HL-60 (cell line): ENCODE measurements at regions not wholly inside any gene's neighbourhood (a gene's known extent, or its start where the extent isn't known, plus 50 kb on each side); places are given as distances from the start of the nearest gene placed in this dataset.

ENCODE experiments used
- GABPA ChIP-seq: IDR thresholded peaks from 2 replicates; pipeline ENCODE4 v1.6.1; 2012; ENCODE audit warnings: low read depth
- TF ChIP-seq, protein P1 (sequence below): IDR thresholded peaks from one replicate; pipeline ENCODE4 v1.5.1; 2011; ENCODE audit warnings: low read length, control low read depth, inconsistent platforms; ENCODE audit not compliant: insufficient read depth
- TF ChIP-seq, protein P2 (sequence below): IDR thresholded peaks from 2 replicates; pipeline ENCODE4 v1.6.1; 2012; ENCODE audit warnings: low read depth; ENCODE audit not compliant: insufficient replicate concordance

DNA sequence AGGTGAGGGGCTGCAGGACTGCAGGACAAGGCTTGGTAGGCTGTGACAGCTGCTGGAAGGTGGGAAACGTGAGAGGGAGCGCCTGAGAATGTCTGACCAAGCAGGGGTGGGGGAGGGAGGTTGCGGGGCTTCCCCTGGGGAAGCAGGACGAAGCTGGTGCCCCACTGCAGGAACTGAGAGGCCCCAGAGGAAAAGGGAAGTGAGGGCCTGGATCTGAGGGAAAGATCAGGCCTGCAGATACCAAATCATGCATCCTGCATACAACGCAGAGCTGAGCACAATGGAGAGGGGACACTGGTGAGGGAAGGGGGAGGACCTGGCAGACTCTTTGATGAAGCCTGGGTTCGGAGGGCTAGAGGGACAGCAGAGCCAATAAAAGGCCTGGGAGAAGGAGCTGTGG lies 65.7 kb upstream of the BACE2 start:
- TF ChIP-seq, protein P1, sequence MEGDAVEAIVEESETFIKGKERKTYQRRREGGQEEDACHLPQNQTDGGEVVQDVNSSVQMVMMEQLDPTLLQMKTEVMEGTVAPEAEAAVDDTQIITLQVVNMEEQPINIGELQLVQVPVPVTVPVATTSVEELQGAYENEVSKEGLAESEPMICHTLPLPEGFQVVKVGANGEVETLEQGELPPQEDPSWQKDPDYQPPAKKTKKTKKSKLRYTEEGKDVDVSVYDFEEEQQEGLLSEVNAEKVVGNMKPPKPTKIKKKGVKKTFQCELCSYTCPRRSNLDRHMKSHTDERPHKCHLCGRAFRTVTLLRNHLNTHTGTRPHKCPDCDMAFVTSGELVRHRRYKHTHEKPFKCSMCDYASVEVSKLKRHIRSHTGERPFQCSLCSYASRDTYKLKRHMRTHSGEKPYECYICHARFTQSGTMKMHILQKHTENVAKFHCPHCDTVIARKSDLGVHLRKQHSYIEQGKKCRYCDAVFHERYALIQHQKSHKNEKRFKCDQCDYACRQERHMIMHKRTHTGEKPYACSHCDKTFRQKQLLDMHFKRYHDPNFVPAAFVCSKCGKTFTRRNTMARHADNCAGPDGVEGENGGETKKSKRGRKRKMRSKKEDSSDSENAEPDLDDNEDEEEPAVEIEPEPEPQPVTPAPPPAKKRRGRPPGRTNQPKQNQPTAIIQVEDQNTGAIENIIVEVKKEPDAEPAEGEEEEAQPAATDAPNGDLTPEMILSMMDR: no peak
- TF ChIP-seq, protein P2, sequence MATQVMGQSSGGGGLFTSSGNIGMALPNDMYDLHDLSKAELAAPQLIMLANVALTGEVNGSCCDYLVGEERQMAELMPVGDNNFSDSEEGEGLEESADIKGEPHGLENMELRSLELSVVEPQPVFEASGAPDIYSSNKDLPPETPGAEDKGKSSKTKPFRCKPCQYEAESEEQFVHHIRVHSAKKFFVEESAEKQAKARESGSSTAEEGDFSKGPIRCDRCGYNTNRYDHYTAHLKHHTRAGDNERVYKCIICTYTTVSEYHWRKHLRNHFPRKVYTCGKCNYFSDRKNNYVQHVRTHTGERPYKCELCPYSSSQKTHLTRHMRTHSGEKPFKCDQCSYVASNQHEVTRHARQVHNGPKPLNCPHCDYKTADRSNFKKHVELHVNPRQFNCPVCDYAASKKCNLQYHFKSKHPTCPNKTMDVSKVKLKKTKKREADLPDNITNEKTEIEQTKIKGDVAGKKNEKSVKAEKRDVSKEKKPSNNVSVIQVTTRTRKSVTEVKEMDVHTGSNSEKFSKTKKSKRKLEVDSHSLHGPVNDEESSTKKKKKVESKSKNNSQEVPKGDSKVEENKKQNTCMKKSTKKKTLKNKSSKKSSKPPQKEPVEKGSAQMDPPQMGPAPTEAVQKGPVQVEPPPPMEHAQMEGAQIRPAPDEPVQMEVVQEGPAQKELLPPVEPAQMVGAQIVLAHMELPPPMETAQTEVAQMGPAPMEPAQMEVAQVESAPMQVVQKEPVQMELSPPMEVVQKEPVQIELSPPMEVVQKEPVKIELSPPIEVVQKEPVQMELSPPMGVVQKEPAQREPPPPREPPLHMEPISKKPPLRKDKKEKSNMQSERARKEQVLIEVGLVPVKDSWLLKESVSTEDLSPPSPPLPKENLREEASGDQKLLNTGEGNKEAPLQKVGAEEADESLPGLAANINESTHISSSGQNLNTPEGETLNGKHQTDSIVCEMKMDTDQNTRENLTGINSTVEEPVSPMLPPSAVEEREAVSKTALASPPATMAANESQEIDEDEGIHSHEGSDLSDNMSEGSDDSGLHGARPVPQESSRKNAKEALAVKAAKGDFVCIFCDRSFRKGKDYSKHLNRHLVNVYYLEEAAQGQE: no peak
- TF ChIP-seq GABPA: no peak
